IPS DF 19.7 (cell line): ENCODE measurements at regions not wholly inside any gene's neighbourhood (a gene's known extent, or its start where the extent isn't known, plus 50 kb on each side); places are given as distances from the start of the nearest gene placed in this dataset.
"Not testable (repeated sequence)": the region's sequence is repeated elsewhere in the genome, so short reads cannot be mapped to it uniquely, and the experiment has no call there.

Experiments used
- DNase-seq: peaks from one replicate; pipeline ENCODE4 v3.0.0-alpha.2; 2013; ENCODE audit warnings: low read depth, low spot score

DNA sequence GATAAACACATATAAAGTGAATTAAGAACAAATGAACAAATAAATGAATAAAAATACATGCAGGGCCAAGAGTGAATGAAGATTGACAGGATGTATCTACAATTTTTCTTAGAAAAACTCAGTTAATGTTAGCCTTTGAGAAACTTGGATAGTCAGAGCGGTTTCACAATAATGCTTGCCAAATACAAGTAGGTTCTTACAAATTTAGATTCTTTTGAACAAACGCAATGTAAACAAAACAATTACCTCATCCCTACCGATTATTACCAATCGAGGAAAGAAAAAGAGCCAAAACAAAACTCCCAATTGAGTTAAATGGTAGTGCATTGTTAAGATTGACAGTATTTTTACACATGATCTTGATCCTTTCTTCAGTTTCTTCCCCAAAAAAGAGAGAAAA, 176.9 kb upstream of the DEPDC1 start:
- DNase-seq = no peak

- no peak for DNase-seq
Measured at GRCh38 chr1:68675336-68675735, 178.5 kb upstream of the DEPDC1 start.

- no peak for DNase-seq
Measured at GRCh38 chr1:68677684-68678351, 180.9 kb upstream of the DEPDC1 start.

DNA sequence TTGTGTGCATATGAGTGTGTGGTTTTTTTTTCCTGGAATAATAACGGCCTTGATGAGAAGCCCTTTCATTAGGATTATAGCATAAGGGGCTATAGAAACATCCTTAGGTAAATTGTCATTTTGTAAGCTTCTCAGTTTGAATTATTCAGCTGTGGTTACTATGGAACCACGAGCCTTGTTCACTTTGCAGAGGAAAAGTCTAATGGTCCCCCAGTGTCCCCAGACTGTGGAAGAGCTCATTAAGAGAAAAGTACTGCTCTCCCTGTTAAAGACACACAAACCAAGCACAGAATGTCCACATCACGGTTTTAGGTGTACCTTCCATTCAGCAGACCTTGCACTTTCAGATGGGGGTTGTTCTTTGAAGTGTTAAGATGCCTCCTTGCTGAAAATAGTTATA, 199.3 kb upstream of the DEPDC1 start:
- DNase-seq = no peak

GRCh38 chr1:68703921-68704354, 207.1 kb upstream of the DEPDC1 start:
- DNase-seq = no peak

DNA sequence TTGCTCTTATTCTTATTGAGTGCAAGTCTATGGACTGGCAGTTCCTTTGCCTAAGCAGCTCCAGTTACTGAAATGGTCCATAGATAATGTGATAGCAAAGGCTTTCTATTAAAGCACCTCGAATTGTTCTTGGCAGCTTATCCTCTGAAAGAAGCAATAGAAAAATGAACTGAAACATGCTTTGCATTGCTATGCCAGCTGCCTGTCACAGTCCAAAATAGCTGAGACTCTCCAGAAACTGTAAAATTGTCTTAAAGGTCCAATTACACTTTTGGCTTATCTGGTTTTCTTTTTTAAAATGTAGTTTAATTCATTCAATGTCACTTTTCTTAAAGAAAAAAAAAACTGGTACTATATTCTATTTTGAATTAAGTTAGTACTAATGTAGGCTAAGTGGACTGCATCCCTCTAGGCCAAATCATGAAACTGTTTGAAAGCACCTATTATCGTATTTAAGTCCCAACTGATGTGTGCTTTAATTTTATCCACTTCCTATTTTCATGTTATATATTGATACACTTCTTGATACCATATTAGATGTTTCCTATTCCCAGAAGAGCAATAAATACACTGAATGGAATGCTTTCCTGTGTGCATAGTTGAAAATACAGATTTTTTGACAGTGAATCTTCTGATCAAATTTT, 208.0 kb upstream of the DEPDC1 start:
- no peak for DNase-seq

- DNase-seq = no peak
Measured at GRCh38 chr1:68705466-68705865, 208.6 kb upstream of the DEPDC1 start.

GRCh38 chr1:68706639-68707317, 209.9 kb upstream of the DEPDC1 start:
- DNase-seq = no peak

DNA sequence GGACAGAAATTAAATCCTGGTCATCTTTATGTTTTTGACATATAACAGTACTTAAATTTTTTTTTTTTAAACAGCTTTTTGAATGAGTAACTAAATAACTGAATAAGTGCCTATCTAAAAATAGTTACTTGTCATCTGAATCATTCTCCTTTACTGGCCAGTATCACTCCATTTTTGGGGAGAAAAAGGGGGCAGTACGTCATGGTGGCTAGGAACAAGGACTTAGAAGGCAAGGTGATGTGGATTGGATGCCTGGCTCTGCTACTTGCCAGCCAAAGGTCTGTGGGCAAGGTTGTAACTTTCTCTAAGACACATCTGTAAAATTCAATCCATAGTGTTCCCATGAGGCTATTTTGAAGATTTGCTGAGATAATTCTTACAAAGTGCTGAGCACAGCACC, 220.4 kb upstream of the DEPDC1 start:
- DNase-seq = no peak

DNA sequence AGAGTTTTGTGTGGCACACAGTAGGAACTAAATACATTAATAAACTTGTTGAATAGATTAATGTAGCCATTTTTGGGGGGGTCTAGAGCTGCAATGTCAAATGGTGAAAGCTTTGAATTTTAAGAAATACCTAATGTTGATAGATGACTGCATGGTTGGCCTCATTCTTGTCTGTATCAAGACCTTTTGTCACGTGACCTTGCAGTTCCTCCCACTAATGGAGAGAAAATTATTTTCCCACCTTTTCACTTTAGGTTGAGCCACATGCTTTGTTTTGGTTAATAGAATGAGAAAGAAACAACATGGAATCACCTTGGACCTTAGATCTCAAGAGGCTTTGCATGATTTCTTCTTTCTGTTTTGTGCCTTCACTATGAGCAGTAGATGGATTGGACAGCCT, 223.6 kb upstream of the DEPDC1 start:
- DNase-seq = no peak

GRCh38 chr1:68723791-68724190, 226.9 kb upstream of the DEPDC1 start:
- DNase-seq = no peak

- no peak for DNase-seq
Measured at GRCh38 chr1:68725001-68725752, 228.3 kb upstream of the DEPDC1 start.

GRCh38 chr1:68739486-68739885, 242.6 kb upstream of the DEPDC1 start:
- DNase-seq = not testable (repeated sequence)

- no peak for DNase-seq
Measured at GRCh38 chr1:68745011-68745410, 248.1 kb upstream of the DEPDC1 start.

DNA sequence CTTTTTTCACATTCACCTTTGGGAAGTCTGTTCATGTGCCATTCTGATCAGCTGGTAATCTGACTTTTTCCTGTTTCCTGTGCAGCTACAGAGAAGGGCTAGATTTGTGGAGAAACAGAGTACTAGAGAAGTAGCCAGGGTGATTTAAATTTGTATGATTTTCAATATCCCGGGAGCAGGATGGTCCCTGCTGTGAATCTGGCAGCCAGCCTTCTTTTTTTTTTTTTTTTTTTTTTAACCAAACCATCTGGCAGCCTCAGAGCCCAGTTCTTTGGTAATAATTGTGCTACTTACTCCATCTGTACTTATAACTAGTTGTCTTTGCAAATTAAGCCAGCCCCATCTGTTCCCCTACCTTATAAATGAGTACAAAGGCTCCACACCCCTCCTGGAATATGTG, 248.6 kb upstream of the DEPDC1 start:
- no peak for DNase-seq

- no peak for DNase-seq
Measured at GRCh38 chr1:68746378-68746777, 249.5 kb upstream of the DEPDC1 start.

GRCh38 chr1:68751723-68752122, 254.8 kb upstream of the DEPDC1 start:
- no peak for DNase-seq

- no peak for DNase-seq
Measured at GRCh38 chr1:68758666-68759209, 261.9 kb upstream of the DEPDC1 start.

DNA sequence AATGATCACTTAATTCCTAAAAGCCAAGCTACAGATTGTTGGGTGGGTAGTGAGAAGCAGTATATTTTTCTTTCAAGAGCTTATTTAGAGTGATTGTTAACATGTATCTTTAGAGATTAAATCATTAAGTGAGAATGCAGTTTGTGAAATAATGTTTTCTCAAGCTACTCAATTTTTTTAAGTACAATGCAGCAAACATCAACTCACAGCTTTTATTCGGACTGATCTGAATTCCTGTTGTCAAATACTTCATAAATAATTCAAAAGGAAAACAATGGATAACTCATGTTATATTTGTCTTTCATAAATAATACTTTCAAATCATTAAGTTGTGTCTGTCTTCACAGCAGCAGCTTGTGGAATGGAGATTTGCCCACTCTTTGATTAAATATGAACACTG, 271.1 kb upstream of the DEPDC1 start:
- no peak for DNase-seq

- DNase-seq = no peak
Measured at GRCh38 chr1:68770817-68771216, 273.9 kb upstream of the DEPDC1 start.

DNA sequence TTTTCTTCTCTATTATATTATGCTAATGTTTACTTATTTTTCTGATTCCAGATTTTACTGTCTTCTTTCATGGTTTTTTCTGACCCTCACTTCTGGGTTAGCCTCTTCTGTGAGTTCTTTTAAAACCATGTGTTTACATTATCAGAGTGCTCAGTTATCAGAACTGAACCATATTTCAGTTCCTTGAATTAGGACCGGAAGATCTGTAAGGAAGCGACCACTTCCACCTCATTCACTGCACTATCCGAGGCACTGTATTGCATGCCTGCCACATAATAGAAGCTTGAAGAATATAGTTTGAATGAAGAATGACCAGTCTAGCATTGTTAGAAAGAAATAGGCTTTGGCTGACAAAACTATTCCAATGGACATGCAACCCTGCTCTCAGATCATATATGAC, 281.0 kb upstream of the DEPDC1 start:
- DNase-seq = no peak

DNA sequence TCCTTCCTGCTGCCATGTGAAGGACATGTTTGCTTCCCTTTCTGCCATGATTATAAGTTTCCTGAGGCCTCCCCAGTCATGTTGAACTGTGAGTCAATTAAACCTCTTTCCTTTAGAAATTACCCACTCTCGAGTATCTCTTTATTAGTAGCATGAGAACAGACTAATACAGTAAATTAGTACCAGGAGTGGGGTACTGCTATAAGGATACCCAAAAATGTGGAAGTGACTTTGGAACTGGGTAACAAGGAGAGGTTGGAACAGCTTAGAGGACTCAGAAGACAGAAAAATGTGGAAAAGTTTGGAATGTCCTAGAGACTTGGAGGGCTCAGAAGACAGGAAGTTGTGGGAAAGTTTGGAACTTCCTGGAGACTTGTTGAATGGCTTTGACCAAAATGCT, 283.0 kb upstream of the DEPDC1 start:
- not testable (repeated sequence) for DNase-seq
